ENCODE measurements at regions not wholly inside any gene's neighbourhood (a gene's known extent, or its start where the extent isn't known, plus 50 kb on each side); places are given as distances from the start of the nearest gene placed in this dataset.
"Not testable (repeated sequence)": the region's sequence is repeated elsewhere in the genome, so short reads cannot be mapped to it uniquely, and the experiment has no call there.

DNA sequence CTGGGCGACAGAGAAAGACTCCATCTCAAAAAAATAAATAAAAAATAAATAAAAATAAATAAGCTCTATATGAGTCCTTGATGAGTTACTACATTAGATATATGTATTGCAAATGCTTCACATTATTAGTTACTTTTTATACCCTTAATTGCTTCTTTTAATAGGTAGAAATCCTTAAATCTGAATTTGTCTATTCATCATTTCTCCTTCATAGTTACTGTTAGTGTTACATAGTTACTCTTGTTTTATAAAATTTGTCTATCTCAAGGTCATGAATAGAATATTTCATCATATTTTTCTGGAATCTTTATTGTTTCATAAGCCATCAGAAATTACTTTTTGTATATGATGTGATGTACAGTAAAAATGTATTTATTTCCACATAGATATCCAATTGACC, 1624.8 kb upstream of the FLRT2 start:
- no peak for TF ChIP-seq CTCF (IDR thresholded peaks at IDR 0.05; ENCODE audit: control insufficient read depth, insufficient read depth, low read depth, low read length, missing control alignments)

GRCh38 chr14:83908419-83908818, 1621.5 kb upstream of the FLRT2 start:
- no peak for DNase-seq (ENCODE audit: low read depth)
- no peak for TF ChIP-seq CTCF (IDR thresholded peaks at IDR 0.05; ENCODE audit: control insufficient read depth, insufficient read depth, low read depth, low read length, missing control alignments)
- no peak overlapping the region for H3K4me3 ChIP-seq (ENCODE audit: control insufficient read depth, low read depth, low read length)

More for the DNA sequence above, 1624.8 kb upstream of the FLRT2 start:
- no peak overlapping the region for H3K4me3 ChIP-seq (ENCODE audit: control insufficient read depth, low read depth, low read length)
- DNase-seq (ENCODE audit: low read depth), result no peak

DNA sequence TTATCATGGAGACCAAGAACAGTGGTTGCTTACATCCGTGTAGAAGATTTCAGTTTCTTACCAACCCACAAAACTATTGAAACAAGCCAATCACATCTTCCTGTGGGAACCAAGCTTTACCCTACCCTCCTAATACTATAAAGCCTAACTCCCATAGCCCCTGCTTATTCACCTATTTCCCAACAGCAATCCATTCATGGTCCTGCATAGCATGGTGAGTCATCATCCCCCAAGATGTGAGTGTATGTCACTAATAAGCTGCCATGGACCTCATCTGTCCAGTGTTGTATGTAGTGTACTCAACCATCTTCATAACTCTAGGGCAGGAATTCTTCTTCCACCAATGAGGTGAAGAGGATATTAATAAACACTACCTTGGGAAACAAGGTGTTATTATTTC, 1620.4 kb upstream of the FLRT2 start:
- no peak for TF ChIP-seq CTCF (IDR thresholded peaks at IDR 0.05; ENCODE audit: control insufficient read depth, insufficient read depth, low read depth, low read length, missing control alignments)
- no peak for DNase-seq (ENCODE audit: low read depth)
- H3K4me3 ChIP-seq (ENCODE audit: control insufficient read depth, low read depth, low read length), result no peak overlapping the region

GRCh38 chr14:83912032-83912642, 1617.8 kb upstream of the FLRT2 start:
- no peak for DNase-seq (ENCODE audit: low read depth)
- no peak overlapping the region for H3K4me3 ChIP-seq (ENCODE audit: control insufficient read depth, low read depth, low read length)
- TF ChIP-seq CTCF (IDR thresholded peaks at IDR 0.05; ENCODE audit: control insufficient read depth, insufficient read depth, low read depth, low read length, missing control alignments), result no peak

DNA sequence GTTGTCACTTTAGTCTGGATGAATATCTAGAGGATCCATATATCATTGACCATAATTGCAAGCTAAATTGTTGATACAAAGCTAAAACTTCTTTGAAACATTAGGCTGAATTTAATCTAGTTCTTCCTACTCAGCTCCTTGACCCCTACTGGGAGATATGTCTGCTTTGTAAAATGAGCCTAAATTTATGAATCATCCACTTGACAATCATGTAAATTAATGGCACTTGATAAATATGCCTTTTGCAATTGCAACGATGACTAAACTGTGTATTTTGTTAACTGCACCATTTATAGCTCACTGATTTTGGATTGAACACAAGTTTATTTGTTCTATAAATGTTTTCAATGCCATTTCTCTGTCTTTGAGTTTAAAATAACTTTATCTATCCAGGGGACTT, 1616.5 kb upstream of the FLRT2 start:
- no peak overlapping the region for H3K4me3 ChIP-seq (ENCODE audit: control insufficient read depth, low read depth, low read length)
- TF ChIP-seq CTCF (IDR thresholded peaks at IDR 0.05; ENCODE audit: control insufficient read depth, insufficient read depth, low read depth, low read length, missing control alignments), result no peak
- no peak for DNase-seq (ENCODE audit: low read depth)

- H3K4me3 ChIP-seq (ENCODE audit: control insufficient read depth, low read depth, low read length), result no peak overlapping the region
- TF ChIP-seq CTCF (IDR thresholded peaks at IDR 0.05; ENCODE audit: control insufficient read depth, insufficient read depth, low read depth, low read length, missing control alignments), result no peak
- no peak for DNase-seq (ENCODE audit: low read depth)
Observed at GRCh38 chr14:83918546-83918945, 1611.4 kb upstream of the FLRT2 start.

DNA sequence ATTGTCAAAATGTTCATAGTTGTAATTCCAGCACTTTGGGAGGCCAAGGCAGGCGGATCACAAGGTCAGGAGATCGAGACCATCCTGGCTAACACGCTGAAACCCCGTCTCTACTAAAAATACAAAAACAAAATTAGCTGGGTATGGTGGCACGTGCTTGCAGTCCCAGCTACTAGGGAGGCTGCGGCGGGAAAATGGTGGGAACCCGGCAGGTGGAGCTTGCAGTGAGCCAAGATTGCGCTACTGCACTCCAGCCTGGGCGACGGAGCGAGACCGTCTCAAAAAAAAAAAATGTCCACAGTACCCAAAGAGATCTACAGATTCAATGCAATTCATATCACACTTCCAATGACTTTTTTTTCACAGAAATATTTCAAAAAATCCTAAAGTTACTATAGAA, 1610.3 kb upstream of the FLRT2 start:
- H3K4me3 ChIP-seq (ENCODE audit: control insufficient read depth, low read depth, low read length); DNase-seq (ENCODE audit: low read depth): not testable (repeated sequence)
